ENCODE measurements at regions not wholly inside any gene's neighbourhood (a gene's known extent, or its start where the extent isn't known, plus 50 kb on each side); places are given as distances from the start of the nearest gene placed in this dataset.
"Not testable (repeated sequence)": the region's sequence is repeated elsewhere in the genome, so short reads cannot be mapped to it uniquely, and the experiment has no call there.

DNA sequence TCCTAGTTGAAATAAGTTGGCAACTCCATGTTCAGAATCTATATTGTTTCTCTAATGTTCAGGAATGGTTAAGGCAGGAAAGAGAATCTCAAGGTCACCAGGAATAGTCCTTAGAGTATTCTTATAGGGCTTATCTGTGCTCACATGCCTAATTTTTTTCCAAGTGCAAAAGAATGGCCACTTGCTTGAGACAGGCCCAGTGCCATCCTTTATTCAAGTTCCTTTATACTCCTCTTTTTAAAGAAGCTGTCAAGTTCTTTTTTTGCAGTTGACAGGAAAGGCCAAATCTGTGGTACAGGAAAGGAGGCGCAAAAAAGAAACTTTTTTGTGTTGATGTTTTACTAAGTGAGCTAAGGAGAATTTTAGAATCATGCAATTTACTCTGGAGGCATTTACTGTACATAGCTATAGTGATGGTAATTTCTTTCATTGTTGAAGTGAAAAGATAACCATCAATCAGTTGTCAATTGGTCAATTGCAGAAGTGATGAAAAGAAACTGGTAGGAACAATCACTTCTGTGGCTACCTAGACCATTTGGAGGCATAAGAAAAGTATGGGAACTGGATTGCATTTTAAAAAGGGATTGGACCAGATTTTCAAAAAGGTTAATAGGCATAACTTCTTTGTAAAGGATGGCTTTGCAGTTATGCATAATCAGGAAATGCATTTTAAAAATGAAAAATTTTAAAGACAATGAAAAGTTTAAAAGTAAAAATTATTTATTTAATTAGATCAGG lies 102.5 kb upstream of the SOX2 start:
- no peak for DNase-seq

DNA sequence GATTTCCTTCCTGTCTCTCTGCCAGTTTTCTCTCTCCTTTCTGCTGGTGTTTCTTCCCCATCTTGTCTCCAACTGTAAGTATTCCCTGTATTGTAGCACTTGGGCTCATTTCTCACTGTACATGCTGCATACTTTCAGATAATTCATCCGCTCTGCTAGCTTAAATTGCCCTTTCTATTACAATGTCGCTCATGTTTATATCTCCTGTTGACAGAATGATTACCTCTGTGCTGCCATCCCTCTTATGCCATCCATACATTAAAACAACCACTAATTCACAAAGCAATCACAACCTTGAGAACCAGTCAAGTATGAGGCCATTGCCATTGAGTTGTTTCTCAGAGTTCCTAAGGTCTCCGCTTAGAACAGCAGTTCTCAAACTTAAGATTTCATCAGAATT lies 107.5 kb upstream of the SOX2 start:
- DNase-seq: no peak

- DNase-seq: no peak
These were observed 115.6 kb upstream of the SOX2 start for GRCh38 chr3:181596126-181596525.

- not testable (repeated sequence) for DNase-seq
These were observed 120.8 kb upstream of the SOX2 start for GRCh38 chr3:181590939-181591338.

- DNase-seq: no peak
These were observed 129.1 kb upstream of the SOX2 start for GRCh38 chr3:181582619-181583018.

- no peak for DNase-seq
These were observed 130.1 kb upstream of the SOX2 start for GRCh38 chr3:181581656-181582055.

GRCh38 chr3:181578743-181579142 lies 133.0 kb upstream of the SOX2 start:
- no peak for DNase-seq

DNA sequence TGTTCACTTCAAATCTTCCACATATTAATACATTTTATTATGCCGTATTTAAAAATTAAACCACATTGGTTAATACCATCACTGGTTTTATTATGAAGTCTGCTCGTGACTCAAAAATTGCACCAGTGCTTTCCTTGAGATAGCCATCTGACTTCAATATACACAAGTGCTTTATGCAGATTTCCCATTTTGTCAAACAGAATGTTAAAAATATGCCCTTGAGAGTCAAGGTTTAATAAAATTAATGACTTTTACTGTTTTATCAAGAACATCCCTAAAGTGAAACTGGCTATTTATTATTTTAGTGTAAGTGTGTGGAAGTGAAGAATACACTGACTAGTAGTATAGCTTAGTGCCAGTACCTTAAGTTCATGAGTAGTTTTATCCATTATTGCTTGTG lies 139.3 kb upstream of the SOX2 start:
- no peak for DNase-seq

GRCh38 chr3:181570472-181570871 lies 141.3 kb upstream of the SOX2 start:
- DNase-seq: no peak

DNA sequence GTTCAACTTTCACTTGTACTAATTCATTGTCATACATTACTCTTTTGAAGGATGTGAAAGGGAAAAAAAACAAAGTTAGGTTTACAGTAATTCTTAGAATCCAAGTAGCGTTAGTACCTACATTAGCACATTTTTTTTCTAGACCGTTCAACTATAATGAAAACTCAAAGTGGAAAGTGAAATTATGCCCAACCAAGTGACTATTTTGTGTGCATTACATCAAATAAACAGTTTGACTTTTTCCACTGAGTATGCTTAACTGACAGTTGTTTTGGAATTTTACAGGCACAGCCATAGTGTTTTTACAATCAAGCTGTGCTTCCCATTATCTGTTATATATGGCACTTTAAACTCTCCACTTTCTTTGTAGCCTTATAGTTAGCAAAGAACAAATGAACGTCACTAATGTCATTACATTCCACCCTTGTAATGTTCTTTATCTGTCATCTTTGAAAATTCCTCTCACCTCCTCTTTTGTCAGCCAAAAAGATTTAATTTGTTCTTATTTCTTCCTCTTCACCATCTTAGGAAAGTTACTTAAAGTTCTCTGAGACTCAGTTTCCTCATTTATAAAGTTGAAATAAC lies 142.3 kb upstream of the SOX2 start:
- DNase-seq: no peak

DNA sequence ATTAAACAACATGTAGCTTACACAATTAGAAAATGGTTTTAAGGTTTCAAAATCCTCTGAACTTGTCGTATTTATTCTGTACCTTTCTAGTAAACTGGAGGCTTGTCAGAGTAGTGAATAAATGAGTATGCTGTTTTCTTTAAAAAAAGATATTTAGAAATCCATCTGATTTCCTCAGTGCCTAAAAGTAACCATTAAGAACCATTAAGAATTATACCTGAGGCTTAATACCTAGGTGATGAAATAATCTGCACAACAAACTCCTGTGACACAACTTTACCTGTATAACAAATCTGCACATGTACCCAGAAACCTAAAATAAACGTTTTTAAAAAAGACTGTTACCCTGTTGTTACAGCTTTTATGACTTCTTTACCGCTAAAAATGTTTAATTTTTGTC lies 143.0 kb upstream of the SOX2 start:
- no peak for DNase-seq

- no peak for DNase-seq
These were observed 143.5 kb upstream of the SOX2 start for GRCh38 chr3:181568248-181568647.

- DNase-seq: no peak
These were observed 144.2 kb upstream of the SOX2 start for GRCh38 chr3:181567311-181568075.

GRCh38 chr3:181565416-181565815 lies 146.3 kb upstream of the SOX2 start:
- DNase-seq: no peak

GRCh38 chr3:181564222-181564621 lies 147.5 kb upstream of the SOX2 start:
- DNase-seq: no peak

GRCh38 chr3:181561139-181562031 lies 150.3 kb upstream of the SOX2 start:
- DNase-seq: no peak

GRCh38 chr3:181558870-181559269 lies 152.9 kb upstream of the SOX2 start:
- no peak for DNase-seq

DNA sequence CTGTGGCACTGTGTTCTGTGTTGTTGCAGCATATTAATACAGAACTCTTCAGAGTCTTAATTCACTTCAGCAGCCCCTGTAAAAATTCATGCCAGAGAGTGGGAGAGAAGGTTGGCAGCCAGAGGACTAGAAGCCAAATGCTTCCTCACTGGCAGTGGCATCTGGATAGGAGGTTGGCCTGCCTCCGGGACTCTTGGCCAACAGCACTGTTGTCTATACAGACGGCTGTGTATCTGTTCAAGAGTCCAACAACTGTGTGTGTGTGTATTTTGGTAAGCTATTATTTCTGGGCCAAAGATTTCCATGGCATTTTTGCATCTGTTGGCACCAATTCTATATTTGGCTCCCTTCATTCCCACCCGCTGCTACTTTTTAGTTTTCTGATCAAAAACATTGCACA lies 156.0 kb upstream of the SOX2 start:
- DNase-seq: no peak

DNA sequence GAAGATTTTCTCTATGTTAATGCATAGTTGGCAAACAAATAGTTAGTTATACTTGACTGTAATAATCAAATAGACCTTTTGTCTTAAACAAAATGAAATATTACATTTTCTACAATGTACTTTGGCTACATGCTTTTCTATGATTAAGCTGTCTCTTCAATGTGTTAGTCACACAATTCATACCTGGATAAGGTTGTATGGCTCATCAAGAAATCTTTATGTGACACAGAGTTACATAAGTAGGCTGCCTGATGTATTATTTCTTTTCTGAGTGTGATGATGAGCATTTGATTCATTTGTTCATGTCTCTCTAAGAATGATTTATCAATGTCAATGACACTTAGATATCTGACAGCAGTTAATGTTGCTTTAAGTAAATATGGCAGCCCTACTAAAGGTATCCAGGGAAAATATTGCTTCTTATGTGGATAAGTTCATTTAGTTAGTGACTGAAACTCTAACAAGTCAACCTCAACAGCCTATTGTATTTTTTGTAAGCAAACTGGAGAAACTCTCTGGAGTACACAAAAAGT lies 157.4 kb upstream of the SOX2 start:
- no peak for DNase-seq

GRCh38 chr3:181549266-181549665 lies 162.5 kb upstream of the SOX2 start:
- no peak for DNase-seq

- DNase-seq: no peak
These were observed 170.3 kb upstream of the SOX2 start for GRCh38 chr3:181541414-181541813.

DNA sequence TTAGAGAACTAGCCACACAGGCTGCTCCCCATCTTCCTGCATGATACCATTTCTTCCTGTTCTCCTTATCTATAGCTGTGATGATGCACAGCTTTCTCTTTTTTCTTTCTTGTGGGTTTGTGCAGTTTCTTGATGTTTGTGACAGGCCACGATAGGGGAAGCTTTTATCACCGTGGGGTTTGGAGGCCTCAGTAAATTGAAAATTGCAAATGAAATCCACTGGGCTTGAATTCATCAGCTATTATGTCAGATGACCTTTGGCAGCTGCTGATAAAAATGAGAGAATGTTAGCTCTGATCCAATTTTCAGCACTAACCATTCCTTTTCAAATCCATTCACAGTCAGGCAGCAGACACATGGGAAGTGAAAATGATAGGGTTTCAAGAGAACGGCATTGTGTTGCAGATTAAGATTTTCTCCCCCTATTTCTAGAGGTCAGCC lies 176.9 kb upstream of the SOX2 start:
- no peak for DNase-seq

DNA sequence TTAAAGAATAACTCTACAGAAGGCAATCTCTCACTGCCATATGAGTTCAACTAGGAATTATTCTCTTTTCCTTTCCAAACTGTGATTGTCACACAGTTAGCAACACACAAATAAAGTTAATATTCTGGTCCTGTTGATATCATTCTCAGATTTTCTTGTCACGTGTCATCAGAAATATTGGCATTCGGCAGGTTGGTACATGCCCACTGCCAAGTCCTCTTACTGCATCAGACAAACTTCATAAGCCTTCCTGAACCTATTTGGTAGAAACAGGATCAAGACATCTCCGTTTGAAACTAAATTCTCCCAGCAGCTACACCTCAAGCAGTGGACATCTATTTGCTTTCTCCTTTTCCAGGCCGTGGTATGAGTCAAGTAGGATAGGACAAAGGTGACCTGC lies 177.9 kb upstream of the SOX2 start:
- DNase-seq: no peak
